HG03135 (cell line): ENCODE measurements at regions not wholly inside any gene's neighbourhood (a gene's known extent, or its start where the extent isn't known, plus 50 kb on each side); places are given as distances from the start of the nearest gene placed in this dataset.

Experiments used
- ATAC-seq: cut with Tn5 transposase; IDR thresholded peaks from one replicate; pipeline ENCODE4 v1.9.1; 2021; ENCODE audit warnings: mild to moderate bottlenecking, moderate library complexity; ENCODE audit not compliant: unreplicated experiment

- ATAC-seq, result no peak
Observed at GRCh38 chr12:43044241-43044640, 454.7 kb upstream of the PRICKLE1 start.

GRCh38 chr12:43038991-43039390 is 449.4 kb upstream of the PRICKLE1 start:
- ATAC-seq, result no peak

- no peak for ATAC-seq
Observed at GRCh38 chr12:43029971-43030370, 440.4 kb upstream of the PRICKLE1 start.

GRCh38 chr12:43028826-43029225 is 439.3 kb upstream of the PRICKLE1 start:
- ATAC-seq, result no peak

GRCh38 chr12:43022838-43023237 is 433.3 kb upstream of the PRICKLE1 start:
- ATAC-seq, result no peak

GRCh38 chr12:43015090-43015737 is 425.7 kb upstream of the PRICKLE1 start:
- no peak for ATAC-seq

- ATAC-seq, result peak; percentile 78
Observed at GRCh38 chr12:43011383-43011926, 421.9 kb upstream of the PRICKLE1 start.

GRCh38 chr12:43009846-43010240 is 420.3 kb upstream of the PRICKLE1 start:
- ATAC-seq, result no peak

- no peak for ATAC-seq
Observed at GRCh38 chr12:43008953-43009845, 419.7 kb upstream of the PRICKLE1 start.

GRCh38 chr12:43004908-43005307 is 415.4 kb upstream of the PRICKLE1 start:
- ATAC-seq, result no peak

- no peak for ATAC-seq
Observed at GRCh38 chr12:43004141-43004540, 414.6 kb upstream of the PRICKLE1 start.

- no peak for ATAC-seq
Observed at GRCh38 chr12:42996869-42997431, 407.4 kb upstream of the PRICKLE1 start.

- ATAC-seq, result no peak
Observed at GRCh38 chr12:42992826-42993225, 403.3 kb upstream of the PRICKLE1 start.

GRCh38 chr12:42990387-42990786 is 400.8 kb upstream of the PRICKLE1 start:
- no peak for ATAC-seq

GRCh38 chr12:42987216-42987650 is 397.7 kb upstream of the PRICKLE1 start:
- ATAC-seq, result no peak

GRCh38 chr12:42985506-42985905 is 396.0 kb upstream of the PRICKLE1 start:
- no peak for ATAC-seq

- no peak for ATAC-seq
Observed at GRCh38 chr12:42982828-42983227, 393.3 kb upstream of the PRICKLE1 start.

GRCh38 chr12:42981379-42981778 is 391.8 kb upstream of the PRICKLE1 start:
- ATAC-seq, result no peak

- no peak for ATAC-seq
Observed at GRCh38 chr12:42980441-42980840, 390.9 kb upstream of the PRICKLE1 start.

- ATAC-seq, result no peak
Observed at GRCh38 chr12:42979746-42980145, 390.2 kb upstream of the PRICKLE1 start.

GRCh38 chr12:42978708-42979107 is 389.2 kb upstream of the PRICKLE1 start:
- no peak for ATAC-seq
